ENCODE measurements at regions not wholly inside any gene's neighbourhood (a gene's known extent, or its start where the extent isn't known, plus 50 kb on each side); places are given as distances from the start of the nearest gene placed in this dataset.

- no peaks in the 10 kb centered on the region for H3K9me3 Mint-ChIP-seq
- H3K4me1 Mint-ChIP-seq (ENCODE audit: low read depth), result peaks cover 47% of the 10 kb centered on the region
- DNase-seq (ENCODE audit: low spot score), result no peak
- H3K4me3 Mint-ChIP-seq, result no peak overlapping the region
- H3K27me3 Mint-ChIP-seq (ENCODE audit: low read depth), result peaks cover 9% of the 10 kb centered on the region
- no peak overlapping the region for H3K27ac Mint-ChIP-seq
- peaks cover 3% of the 10 kb centered on the region for H3K36me3 Mint-ChIP-seq (ENCODE audit: low read depth)
Measured at GRCh38 chr3:30356866-30357753, 249.3 kb upstream of the TGFBR2 start.

- H3K27me3 Mint-ChIP-seq (ENCODE audit: low read depth), result peaks cover 9% of the 10 kb centered on the region
- H3K27ac Mint-ChIP-seq, result no peak overlapping the region
- peaks cover 3% of the 10 kb centered on the region for H3K36me3 Mint-ChIP-seq (ENCODE audit: low read depth)
- no peak overlapping the region for H3K4me3 Mint-ChIP-seq
- peaks cover 39% of the 10 kb centered on the region for H3K4me1 Mint-ChIP-seq (ENCODE audit: low read depth)
- no peak for DNase-seq (ENCODE audit: low spot score)
- H3K9me3 Mint-ChIP-seq, result no peaks in the 10 kb centered on the region
Measured at GRCh38 chr3:30357897-30358296, 248.5 kb upstream of the TGFBR2 start.

GRCh38 chr3:30358871-30359270 lies 247.5 kb upstream of the TGFBR2 start:
- Mint-ChIP-seq H3K27me3 (ENCODE audit: low read depth) (peaks cover 12% of the 10 kb centered on the region), H3K4me1 (ENCODE audit: low read depth) (peaks cover 31% of the 10 kb centered on the region), H3K9me3 (no peaks in the 10 kb centered on the region), H3K4me3 (no peak overlapping the region), H3K27ac (no peak overlapping the region), H3K36me3 (ENCODE audit: low read depth) (peaks cover 3% of the 10 kb centered on the region)
- DNase-seq (ENCODE audit: low spot score), result no peak

GRCh38 chr3:30368978-30369377 lies 237.4 kb upstream of the TGFBR2 start:
- H3K27ac Mint-ChIP-seq, result no peak overlapping the region
- H3K36me3 Mint-ChIP-seq (ENCODE audit: low read depth), result peaks cover 3% of the 10 kb centered on the region
- no peaks in the 10 kb centered on the region for H3K4me1 Mint-ChIP-seq (ENCODE audit: low read depth)
- peaks cover 12% of the 10 kb centered on the region for H3K9me3 Mint-ChIP-seq
- no peak for DNase-seq (ENCODE audit: low spot score)
- peaks cover 16% of the 10 kb centered on the region for H3K27me3 Mint-ChIP-seq (ENCODE audit: low read depth)
- H3K4me3 Mint-ChIP-seq, result no peak overlapping the region

- Mint-ChIP-seq H3K36me3 (ENCODE audit: low read depth) (peaks cover 3% of the 10 kb centered on the region), H3K27me3 (ENCODE audit: low read depth) (peaks cover 20% of the 10 kb centered on the region), H3K9me3 (peaks cover 12% of the 10 kb centered on the region), H3K27ac (no peak overlapping the region), H3K4me3 (no peak overlapping the region), H3K4me1 (ENCODE audit: low read depth) (no peaks in the 10 kb centered on the region)
- no peak for DNase-seq (ENCODE audit: low spot score)
Measured at GRCh38 chr3:30370681-30371271, 235.6 kb upstream of the TGFBR2 start.

GRCh38 chr3:30372837-30373236 lies 233.6 kb upstream of the TGFBR2 start:
- Mint-ChIP-seq H3K4me1 (ENCODE audit: low read depth) (no peaks in the 10 kb centered on the region), H3K4me3 (no peak overlapping the region), H3K27ac (no peak overlapping the region), H3K27me3 (ENCODE audit: low read depth) (peaks cover 20% of the 10 kb centered on the region), H3K36me3 (ENCODE audit: low read depth) (no peaks in the 10 kb centered on the region), H3K9me3 (peaks cover 5% of the 10 kb centered on the region)
- no peak for DNase-seq (ENCODE audit: low spot score)

- no peak overlapping the region for H3K27ac Mint-ChIP-seq
- H3K9me3 Mint-ChIP-seq, result peaks cover 47% of the 10 kb centered on the region
- H3K27me3 Mint-ChIP-seq (ENCODE audit: low read depth), result peaks cover 3% of the 10 kb centered on the region
- no peak for DNase-seq (ENCODE audit: low spot score)
- peaks cover 7% of the 10 kb centered on the region for H3K36me3 Mint-ChIP-seq (ENCODE audit: low read depth)
- H3K4me3 Mint-ChIP-seq, result no peak overlapping the region
- no peaks in the 10 kb centered on the region for H3K4me1 Mint-ChIP-seq (ENCODE audit: low read depth)
Measured at GRCh38 chr3:30384546-30385072, 221.8 kb upstream of the TGFBR2 start.

GRCh38 chr3:30393079-30393478 lies 213.3 kb upstream of the TGFBR2 start:
- Mint-ChIP-seq H3K9me3 (peaks cover 5% of the 10 kb centered on the region), H3K36me3 (ENCODE audit: low read depth) (peaks cover 3% of the 10 kb centered on the region), H3K27ac (no peak overlapping the region), H3K4me3 (no peak overlapping the region), H3K27me3 (ENCODE audit: low read depth) (peaks cover 9% of the 10 kb centered on the region), H3K4me1 (ENCODE audit: low read depth) (no peaks in the 10 kb centered on the region)
- no peak for DNase-seq (ENCODE audit: low spot score)

- no peaks in the 10 kb centered on the region for H3K9me3 Mint-ChIP-seq
- no peak overlapping the region for H3K27ac Mint-ChIP-seq
- H3K36me3 Mint-ChIP-seq (ENCODE audit: low read depth), result no peaks in the 10 kb centered on the region
- H3K4me1 Mint-ChIP-seq (ENCODE audit: low read depth), result peaks cover 6% of the 10 kb centered on the region
- H3K27me3 Mint-ChIP-seq (ENCODE audit: low read depth), result peaks cover 9% of the 10 kb centered on the region
- DNase-seq (ENCODE audit: low spot score), result no peak
- no peak overlapping the region for H3K4me3 Mint-ChIP-seq
Measured at GRCh38 chr3:30397030-30397429, 209.4 kb upstream of the TGFBR2 start.

GRCh38 chr3:30399394-30400181 lies 206.8 kb upstream of the TGFBR2 start:
- DNase-seq (ENCODE audit: low spot score), result no peak
- no peak overlapping the region for H3K4me3 Mint-ChIP-seq
- H3K36me3 Mint-ChIP-seq (ENCODE audit: low read depth), result no peaks in the 10 kb centered on the region
- no peak overlapping the region for H3K27ac Mint-ChIP-seq
- H3K9me3 Mint-ChIP-seq, result no peaks in the 10 kb centered on the region
- H3K27me3 Mint-ChIP-seq (ENCODE audit: low read depth), result no peaks in the 10 kb centered on the region
- H3K4me1 Mint-ChIP-seq (ENCODE audit: low read depth), result peaks cover 6% of the 10 kb centered on the region

- no peaks in the 10 kb centered on the region for H3K9me3 Mint-ChIP-seq
- H3K4me3 Mint-ChIP-seq, result no peak overlapping the region
- no peaks in the 10 kb centered on the region for H3K27me3 Mint-ChIP-seq (ENCODE audit: low read depth)
- H3K27ac Mint-ChIP-seq, result no peak overlapping the region
- no peaks in the 10 kb centered on the region for H3K36me3 Mint-ChIP-seq (ENCODE audit: low read depth)
- H3K4me1 Mint-ChIP-seq (ENCODE audit: low read depth), result peaks cover 6% of the 10 kb centered on the region
- DNase-seq (ENCODE audit: low spot score), result no peak
Measured at GRCh38 chr3:30400926-30401325, 205.5 kb upstream of the TGFBR2 start.

- H3K4me3 Mint-ChIP-seq, result no peak overlapping the region
- peaks cover under 1% of the 10 kb centered on the region for H3K9me3 Mint-ChIP-seq
- H3K36me3 Mint-ChIP-seq (ENCODE audit: low read depth), result no peaks in the 10 kb centered on the region
Measured at GRCh38 chr3:30401971-30402370, 204.4 kb upstream of the TGFBR2 start.

GRCh38 chr3:30407651-30408050 lies 198.8 kb upstream of the TGFBR2 start:
- no peak overlapping the region for H3K4me3 Mint-ChIP-seq
- no peaks in the 10 kb centered on the region for H3K4me1 Mint-ChIP-seq (ENCODE audit: low read depth)
- H3K9me3 Mint-ChIP-seq, result peaks cover 22% of the 10 kb centered on the region

More at GRCh38 chr3:30401971-30402370, 204.4 kb upstream of the TGFBR2 start:
- Mint-ChIP-seq H3K27ac (no peak overlapping the region), H3K4me1 (ENCODE audit: low read depth) (peaks cover 6% of the 10 kb centered on the region), H3K27me3 (ENCODE audit: low read depth) (no peaks in the 10 kb centered on the region)
- DNase-seq (ENCODE audit: low spot score), result no peak

GRCh38 chr3:30408105-30408557 lies 198.3 kb upstream of the TGFBR2 start:
- no peaks in the 10 kb centered on the region for H3K4me1 Mint-ChIP-seq (ENCODE audit: low read depth)
- no peaks in the 10 kb centered on the region for H3K27me3 Mint-ChIP-seq (ENCODE audit: low read depth)
- H3K9me3 Mint-ChIP-seq, result peaks cover 22% of the 10 kb centered on the region
- no peak overlapping the region for H3K4me3 Mint-ChIP-seq
- no peak for DNase-seq (ENCODE audit: low spot score)
- H3K36me3 Mint-ChIP-seq (ENCODE audit: low read depth), result peaks cover 4% of the 10 kb centered on the region
- no peak overlapping the region for H3K27ac Mint-ChIP-seq

More at GRCh38 chr3:30407651-30408050, 198.8 kb upstream of the TGFBR2 start:
- Mint-ChIP-seq H3K27me3 (ENCODE audit: low read depth) (no peaks in the 10 kb centered on the region), H3K27ac (no peak overlapping the region), H3K36me3 (ENCODE audit: low read depth) (peaks cover 4% of the 10 kb centered on the region)
- no peak for DNase-seq (ENCODE audit: low spot score)

Data from T-helper 2 cell treated with Interferon-gamma antibody and Interleukin-4, amounts not matched to agents 5 μg/mL and 100 μg/mL, for 36 hours (primary cell).